Activated naive CD4-positive, alpha-beta T cell treated with anti-CD3 and anti-CD28 coated beads, Interleukin-2, amount 50 U/mL, for 16 hours (primary cell): ENCODE measurements at regions not wholly inside any gene's neighbourhood (a gene's known extent, or its start where the extent isn't known, plus 50 kb on each side); places are given as distances from the start of the nearest gene placed in this dataset.
"Not testable (repeated sequence)": the region's sequence is repeated elsewhere in the genome, so short reads cannot be mapped to it uniquely, and the experiment has no call there.

Source experiments
- DNase-seq: peaks from one replicate; pipeline ENCODE4 v3.0.0-alpha.2; 2020

GRCh38 chr7:119643558-119643957 lies 629.4 kb upstream of the KCND2 start:
- no peak for DNase-seq

- DNase-seq = no peak
Observed at GRCh38 chr7:119647286-119647685, 625.7 kb upstream of the KCND2 start.

- DNase-seq = not testable (repeated sequence)
Observed at GRCh38 chr7:119648752-119649151, 624.2 kb upstream of the KCND2 start.

GRCh38 chr7:119660080-119660479 lies 612.9 kb upstream of the KCND2 start:
- no peak for DNase-seq

- DNase-seq = no peak
Observed at GRCh38 chr7:119664601-119665000, 608.4 kb upstream of the KCND2 start.

GRCh38 chr7:119665796-119666195 lies 607.2 kb upstream of the KCND2 start:
- DNase-seq = no peak

- DNase-seq = no peak
Observed at GRCh38 chr7:119681336-119681735, 591.6 kb upstream of the KCND2 start.

- no peak for DNase-seq
Observed at GRCh38 chr7:119684763-119685162, 588.2 kb upstream of the KCND2 start.

- DNase-seq = no peak
Observed at GRCh38 chr7:119685906-119686305, 587.1 kb upstream of the KCND2 start.

- no peak for DNase-seq
Observed at GRCh38 chr7:119688831-119689230, 584.1 kb upstream of the KCND2 start.

GRCh38 chr7:119692541-119692940 lies 580.4 kb upstream of the KCND2 start:
- no peak for DNase-seq

- no peak for DNase-seq
Observed at GRCh38 chr7:119694506-119694905, 578.5 kb upstream of the KCND2 start.

GRCh38 chr7:119696336-119696735 lies 576.6 kb upstream of the KCND2 start:
- DNase-seq = no peak

GRCh38 chr7:119703895-119704294 lies 569.1 kb upstream of the KCND2 start:
- DNase-seq = no peak

GRCh38 chr7:119706608-119707007 lies 566.4 kb upstream of the KCND2 start:
- DNase-seq = no peak

- no peak for DNase-seq
Observed at GRCh38 chr7:119708891-119709290, 564.1 kb upstream of the KCND2 start.

GRCh38 chr7:119711104-119711503 lies 561.9 kb upstream of the KCND2 start:
- no peak for DNase-seq

GRCh38 chr7:119712886-119713462 lies 560.0 kb upstream of the KCND2 start:
- no peak for DNase-seq

GRCh38 chr7:119713606-119714005 lies 559.4 kb upstream of the KCND2 start:
- no peak for DNase-seq

- no peak for DNase-seq
Observed at GRCh38 chr7:119720541-119720940, 552.4 kb upstream of the KCND2 start.

GRCh38 chr7:119724041-119724792 lies 548.8 kb upstream of the KCND2 start:
- no peak for DNase-seq

- no peak for DNase-seq
Observed at GRCh38 chr7:119733127-119733879, 539.7 kb upstream of the KCND2 start.

- no peak for DNase-seq
Observed at GRCh38 chr7:119737390-119737789, 535.6 kb upstream of the KCND2 start.

GRCh38 chr7:119745280-119745679 lies 527.7 kb upstream of the KCND2 start:
- DNase-seq = not testable (repeated sequence)
